ENCODE measurements at regions not wholly inside any gene's neighbourhood (a gene's known extent, or its start where the extent isn't known, plus 50 kb on each side); places are given as distances from the start of the nearest gene placed in this dataset.

- H3K27me3 ChIP-seq (ENCODE audit: insufficient read depth, low read length): peaks cover 4% of the 10 kb centered on the region
- no peaks in the 10 kb centered on the region for H4K20me1 ChIP-seq (ENCODE audit: insufficient read depth, low read length)
- no peak overlapping the region for H3K4me2 ChIP-seq (ENCODE audit: insufficient read depth, low read length)
- no peak overlapping the region for H3K4me3 ChIP-seq (ENCODE audit: insufficient read depth, low read length)
- no peak overlapping the region for H2AFZ ChIP-seq (ENCODE audit: low read length)
- no peaks in the 10 kb centered on the region for H3K79me2 ChIP-seq (ENCODE audit: insufficient read depth, low read length)
- peaks cover 6% of the 10 kb centered on the region for H3K9me3 ChIP-seq (ENCODE audit: low read depth, low read length)
- H3K36me3 ChIP-seq (ENCODE audit: insufficient read depth, low read length): no peaks in the 10 kb centered on the region
- no peak for DNase-seq (ENCODE audit: insufficient read length, low spot score, missing footprints)
- no peak overlapping the region for H3K27ac ChIP-seq (ENCODE audit: low read depth, low read length)
- H3K4me1 ChIP-seq (ENCODE audit: insufficient read depth, low read length): peaks cover 11% of the 10 kb centered on the region
- TF ChIP-seq, protein P1, sequence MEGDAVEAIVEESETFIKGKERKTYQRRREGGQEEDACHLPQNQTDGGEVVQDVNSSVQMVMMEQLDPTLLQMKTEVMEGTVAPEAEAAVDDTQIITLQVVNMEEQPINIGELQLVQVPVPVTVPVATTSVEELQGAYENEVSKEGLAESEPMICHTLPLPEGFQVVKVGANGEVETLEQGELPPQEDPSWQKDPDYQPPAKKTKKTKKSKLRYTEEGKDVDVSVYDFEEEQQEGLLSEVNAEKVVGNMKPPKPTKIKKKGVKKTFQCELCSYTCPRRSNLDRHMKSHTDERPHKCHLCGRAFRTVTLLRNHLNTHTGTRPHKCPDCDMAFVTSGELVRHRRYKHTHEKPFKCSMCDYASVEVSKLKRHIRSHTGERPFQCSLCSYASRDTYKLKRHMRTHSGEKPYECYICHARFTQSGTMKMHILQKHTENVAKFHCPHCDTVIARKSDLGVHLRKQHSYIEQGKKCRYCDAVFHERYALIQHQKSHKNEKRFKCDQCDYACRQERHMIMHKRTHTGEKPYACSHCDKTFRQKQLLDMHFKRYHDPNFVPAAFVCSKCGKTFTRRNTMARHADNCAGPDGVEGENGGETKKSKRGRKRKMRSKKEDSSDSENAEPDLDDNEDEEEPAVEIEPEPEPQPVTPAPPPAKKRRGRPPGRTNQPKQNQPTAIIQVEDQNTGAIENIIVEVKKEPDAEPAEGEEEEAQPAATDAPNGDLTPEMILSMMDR (IDR thresholded peaks at IDR 0.05; ENCODE audit: extremely low read depth, low read depth, low read length): no peak
Observed at GRCh38 chr15:31211353-31211752, 109.8 kb upstream of the TRPM1 start.

- H2AFZ ChIP-seq (ENCODE audit: low read length): no peak overlapping the region
- peaks cover 6% of the 10 kb centered on the region for H3K9me3 ChIP-seq (ENCODE audit: low read depth, low read length)
- TF ChIP-seq, protein P1 (IDR thresholded peaks at IDR 0.05; ENCODE audit: extremely low read depth, low read depth, low read length): no peak
- no peaks in the 10 kb centered on the region for H3K79me2 ChIP-seq (ENCODE audit: insufficient read depth, low read length)
- no peaks in the 10 kb centered on the region for H3K36me3 ChIP-seq (ENCODE audit: insufficient read depth, low read length)
- H3K4me3 ChIP-seq (ENCODE audit: insufficient read depth, low read length): no peak overlapping the region
- H3K4me1 ChIP-seq (ENCODE audit: insufficient read depth, low read length): peaks cover 11% of the 10 kb centered on the region
- no peak overlapping the region for H3K27ac ChIP-seq (ENCODE audit: low read depth, low read length)
- DNase-seq (ENCODE audit: insufficient read length, low spot score, missing footprints): no peak
- H3K4me2 ChIP-seq (ENCODE audit: insufficient read depth, low read length): no peak overlapping the region
- no peaks in the 10 kb centered on the region for H4K20me1 ChIP-seq (ENCODE audit: insufficient read depth, low read length)
- peaks cover 4% of the 10 kb centered on the region for H3K27me3 ChIP-seq (ENCODE audit: insufficient read depth, low read length)
Observed at GRCh38 chr15:31212326-31213080, 111.0 kb upstream of the TRPM1 start.

DNA sequence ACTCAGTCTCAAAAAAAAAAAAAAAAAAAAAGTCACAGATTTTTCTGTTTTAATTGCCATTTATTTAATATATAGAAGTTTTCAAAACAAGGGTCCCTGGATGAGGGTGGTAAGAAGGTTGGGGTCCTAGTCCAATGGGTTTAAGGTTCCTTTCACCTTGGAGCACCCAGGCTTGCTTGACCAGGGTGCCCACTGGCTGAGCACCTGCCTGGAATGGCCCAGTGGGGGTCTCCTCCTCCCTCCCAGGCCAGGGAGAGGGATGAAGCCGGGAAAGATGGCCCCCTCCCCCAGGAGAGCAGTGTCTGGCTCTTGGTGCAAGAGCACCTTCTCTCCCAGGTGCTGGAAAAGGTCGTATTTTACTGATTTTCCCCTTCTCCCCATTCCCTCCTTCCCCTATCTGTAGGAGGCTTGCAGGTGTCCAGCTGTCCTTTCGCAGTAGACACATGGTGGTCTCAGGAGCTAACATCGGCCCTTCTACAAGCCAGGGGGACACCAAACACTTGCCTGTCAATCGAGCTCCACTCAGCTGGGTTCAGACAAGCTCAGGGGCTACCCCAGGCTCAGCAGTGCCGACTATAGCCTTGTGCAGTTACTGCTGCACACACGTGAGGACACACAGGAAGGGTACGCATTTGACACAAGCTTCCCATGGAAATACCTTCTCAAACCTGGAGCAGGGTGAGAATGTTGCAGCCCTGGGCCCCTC, 112.3 kb upstream of the KLF13 start:
- peaks cover 11% of the 10 kb centered on the region for H3K4me1 ChIP-seq (ENCODE audit: insufficient read depth, low read length)
- H3K27ac ChIP-seq (ENCODE audit: low read depth, low read length): no peak overlapping the region
- TF ChIP-seq, protein P1 (IDR thresholded peaks at IDR 0.05; ENCODE audit: extremely low read depth, low read depth, low read length): no peak
- H2AFZ ChIP-seq (ENCODE audit: low read length): no peak overlapping the region
- H3K27me3 ChIP-seq (ENCODE audit: insufficient read depth, low read length): peaks cover 4% of the 10 kb centered on the region
- H3K4me3 ChIP-seq (ENCODE audit: insufficient read depth, low read length): no peak overlapping the region
- no peaks in the 10 kb centered on the region for H4K20me1 ChIP-seq (ENCODE audit: insufficient read depth, low read length)
- no peak overlapping the region for H3K4me2 ChIP-seq (ENCODE audit: insufficient read depth, low read length)
- H3K9me3 ChIP-seq (ENCODE audit: low read depth, low read length): peaks cover 6% of the 10 kb centered on the region
- H3K79me2 ChIP-seq (ENCODE audit: insufficient read depth, low read length): no peaks in the 10 kb centered on the region
- no peaks in the 10 kb centered on the region for H3K36me3 ChIP-seq (ENCODE audit: insufficient read depth, low read length)
- no peak for DNase-seq (ENCODE audit: insufficient read length, low spot score, missing footprints)

DNA sequence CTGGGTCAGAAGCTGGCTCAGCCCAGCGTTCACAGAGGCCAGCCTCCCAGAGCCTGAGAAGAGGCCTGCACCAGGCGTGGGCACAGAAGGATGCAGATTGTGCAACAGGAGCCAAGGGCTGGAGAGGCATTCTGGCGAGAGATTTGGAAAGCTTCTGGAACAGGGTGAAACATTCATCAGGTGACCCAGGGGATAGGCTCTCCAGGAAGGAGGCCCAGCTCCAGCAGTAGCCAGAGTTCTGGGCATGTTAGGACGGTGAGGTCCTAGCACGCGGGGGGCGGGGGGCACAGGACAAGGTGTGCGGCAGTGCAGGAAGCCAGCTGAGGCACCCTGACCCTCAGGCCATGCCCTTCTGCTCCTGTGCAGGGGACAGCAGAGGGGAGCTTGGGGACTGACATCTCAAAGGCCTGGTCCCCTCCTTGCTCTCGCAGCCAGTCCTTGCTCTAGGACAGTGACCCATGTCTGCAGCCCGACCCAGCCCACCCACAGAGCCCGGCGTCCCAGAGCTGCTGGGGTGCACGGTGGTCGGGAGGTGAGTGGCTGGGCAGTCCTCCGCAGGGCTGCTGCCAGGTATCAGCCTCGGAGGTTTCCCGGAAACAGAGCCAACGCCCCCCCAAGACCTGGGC, 111.7 kb upstream of the KLF13 start:
- no peaks in the 10 kb centered on the region for H4K20me1 ChIP-seq (ENCODE audit: insufficient read depth, low read length)
- H3K4me1 ChIP-seq (ENCODE audit: insufficient read depth, low read length): peaks cover 11% of the 10 kb centered on the region
- H2AFZ ChIP-seq (ENCODE audit: low read length): no peak overlapping the region
- peaks cover 6% of the 10 kb centered on the region for H3K9me3 ChIP-seq (ENCODE audit: low read depth, low read length)
- no peaks in the 10 kb centered on the region for H3K36me3 ChIP-seq (ENCODE audit: insufficient read depth, low read length)
- H3K4me3 ChIP-seq (ENCODE audit: insufficient read depth, low read length): no peak overlapping the region
- H3K79me2 ChIP-seq (ENCODE audit: insufficient read depth, low read length): no peaks in the 10 kb centered on the region
- peak overlapping the region; percentile 67 for H3K4me2 ChIP-seq (ENCODE audit: insufficient read depth, low read length)
- peak; percentile 81 for DNase-seq (ENCODE audit: insufficient read length, low spot score, missing footprints)
- H3K27me3 ChIP-seq (ENCODE audit: insufficient read depth, low read length): peaks cover 3% of the 10 kb centered on the region
- TF ChIP-seq, protein P1 (IDR thresholded peaks at IDR 0.05; ENCODE audit: extremely low read depth, low read depth, low read length): no peak
- no peak overlapping the region for H3K27ac ChIP-seq (ENCODE audit: low read depth, low read length)
